ENCODE measurements at regions not wholly inside any gene's neighbourhood (a gene's known extent, or its start where the extent isn't known, plus 50 kb on each side); places are given as distances from the start of the nearest gene placed in this dataset.

GRCh38 chr5:111995701-111996100 is 238.7 kb upstream of the NREP start:
- no peaks in the 10 kb centered on the region for H3K36me3 ChIP-seq (replicated peaks; ENCODE audit: insufficient read depth, low read depth)
- no peaks in the 10 kb centered on the region for H3K9me2 ChIP-seq (replicated peaks; ENCODE audit: insufficient read depth)
- TF ChIP-seq CTCF (IDR thresholded peaks at IDR 0.05; ENCODE audit: poor library complexity) (no peak), EZH2phosphoT487 (IDR thresholded peaks at IDR 0.05; ENCODE audit: low read depth, severe bottlenecking, unreplicated experiment) (no peak), EZH2 (IDR thresholded peaks at IDR 0.05; ENCODE audit: borderline replicate concordance) (no peak)
- no peaks in the 10 kb centered on the region for H3K79me2 ChIP-seq
- no peak overlapping the region for H3K27ac ChIP-seq
- no peaks in the 10 kb centered on the region for H4K20me1 ChIP-seq (ENCODE audit: insufficient read depth, poor library complexity, severe bottlenecking)
- H3K9me3 ChIP-seq (ENCODE audit: low read depth) = no peaks in the 10 kb centered on the region
- H3K4me1 ChIP-seq (ENCODE audit: insufficient read depth) = no peaks in the 10 kb centered on the region
- no peak overlapping the region for H2AFZ ChIP-seq
- WGBS (ENCODE audit: low lambda C conversion rate, missing lambda C conversion rate) = 82% methylated on average over 4 of the region's 4 CpGs
- H3K4me3 ChIP-seq = no peak overlapping the region
- DNase-seq (ENCODE audit: low spot score) = no peak
- H3K27me3 ChIP-seq = no peaks in the 10 kb centered on the region
- H3K4me2 ChIP-seq = no peak overlapping the region

GRCh38 chr5:111993242-111993641 is 236.2 kb upstream of the NREP start:
- Histone ChIP-seq H3K4me3 (no peak overlapping the region), H3K9me3 (ENCODE audit: low read depth) (no peaks in the 10 kb centered on the region), H3K27ac (no peak overlapping the region), H3K79me2 (no peaks in the 10 kb centered on the region), H4K20me1 (ENCODE audit: insufficient read depth, poor library complexity, severe bottlenecking) (no peaks in the 10 kb centered on the region), H3K27me3 (no peaks in the 10 kb centered on the region), H3K9me2 (replicated peaks; ENCODE audit: insufficient read depth) (no peaks in the 10 kb centered on the region), H3K4me2 (no peak overlapping the region), H3K4me1 (ENCODE audit: insufficient read depth) (no peaks in the 10 kb centered on the region), H2AFZ (no peak overlapping the region), H3K36me3 (replicated peaks; ENCODE audit: insufficient read depth, low read depth) (no peaks in the 10 kb centered on the region)
- TF ChIP-seq CTCF (IDR thresholded peaks at IDR 0.05; ENCODE audit: poor library complexity) (no peak), EZH2phosphoT487 (IDR thresholded peaks at IDR 0.05; ENCODE audit: low read depth, severe bottlenecking, unreplicated experiment) (no peak), EZH2 (IDR thresholded peaks at IDR 0.05; ENCODE audit: borderline replicate concordance) (no peak)
- DNase-seq (ENCODE audit: low spot score) = no peak
- 80% methylated on average over 2 of the region's 2 CpGs for WGBS (ENCODE audit: low lambda C conversion rate, missing lambda C conversion rate)

DNA sequence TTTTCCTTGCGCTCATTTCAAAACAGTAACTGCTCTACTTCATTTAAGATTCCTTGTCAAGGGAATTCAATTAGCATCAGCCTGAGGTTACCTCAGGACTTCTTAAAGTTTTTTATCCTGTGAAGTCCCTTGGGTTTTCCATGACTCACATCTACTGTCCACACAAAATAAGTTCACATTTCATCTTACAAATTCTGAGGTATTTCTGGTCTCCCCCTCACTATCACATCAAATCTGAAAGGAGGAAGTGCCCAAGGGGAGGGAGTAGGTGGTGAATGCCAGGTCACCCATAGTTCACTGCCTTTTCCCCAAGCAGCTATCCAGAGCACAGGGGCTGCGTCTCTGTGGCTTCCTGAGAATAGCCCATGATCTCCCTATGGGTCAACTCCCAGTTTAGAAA is 227.1 kb upstream of the NREP start:
- Histone ChIP-seq H3K27ac (no peak overlapping the region), H3K4me1 (ENCODE audit: insufficient read depth) (no peaks in the 10 kb centered on the region), H3K9me2 (replicated peaks; ENCODE audit: insufficient read depth) (no peaks in the 10 kb centered on the region), H2AFZ (no peak overlapping the region), H3K4me3 (no peak overlapping the region), H3K79me2 (no peaks in the 10 kb centered on the region), H3K9me3 (ENCODE audit: low read depth) (no peaks in the 10 kb centered on the region), H3K36me3 (replicated peaks; ENCODE audit: insufficient read depth, low read depth) (no peaks in the 10 kb centered on the region), H4K20me1 (ENCODE audit: insufficient read depth, poor library complexity, severe bottlenecking) (no peaks in the 10 kb centered on the region), H3K27me3 (no peaks in the 10 kb centered on the region), H3K4me2 (no peak overlapping the region)
- WGBS (ENCODE audit: low lambda C conversion rate, missing lambda C conversion rate) = 71% methylated on average over 2 of the region's 2 CpGs
- TF ChIP-seq CTCF (IDR thresholded peaks at IDR 0.05; ENCODE audit: poor library complexity) = no peak
- TF ChIP-seq EZH2phosphoT487 (IDR thresholded peaks at IDR 0.05; ENCODE audit: low read depth, severe bottlenecking, unreplicated experiment) = no peak
- no peak for TF ChIP-seq EZH2 (IDR thresholded peaks at IDR 0.05; ENCODE audit: borderline replicate concordance)
- DNase-seq (ENCODE audit: low spot score) = no peak

DNA sequence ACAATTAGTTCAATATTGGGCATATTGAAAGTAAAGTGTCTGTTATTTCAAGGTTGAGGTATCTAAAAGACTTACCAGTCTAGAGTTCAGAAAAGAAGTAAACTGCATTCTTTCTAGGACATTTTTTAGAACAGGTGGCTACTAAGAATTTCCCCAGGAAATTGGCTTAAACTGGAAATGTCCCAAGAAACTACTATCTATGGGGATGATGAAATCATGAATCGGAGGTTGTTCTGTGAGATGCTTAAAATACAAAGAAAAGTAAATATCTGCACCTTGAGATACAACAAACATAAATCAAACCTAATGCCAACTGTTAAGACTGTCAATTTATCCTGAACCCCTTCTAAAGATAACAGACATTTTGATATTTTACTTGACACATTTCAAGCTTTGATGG is 226.5 kb upstream of the NREP start:
- Histone ChIP-seq H3K9me2 (replicated peaks; ENCODE audit: insufficient read depth) (no peaks in the 10 kb centered on the region), H3K36me3 (replicated peaks; ENCODE audit: insufficient read depth, low read depth) (no peaks in the 10 kb centered on the region), H3K79me2 (no peaks in the 10 kb centered on the region), H4K20me1 (ENCODE audit: insufficient read depth, poor library complexity, severe bottlenecking) (no peaks in the 10 kb centered on the region), H3K9me3 (ENCODE audit: low read depth) (no peaks in the 10 kb centered on the region), H3K4me2 (no peak overlapping the region), H3K4me3 (no peak overlapping the region), H3K27ac (no peak overlapping the region), H3K4me1 (ENCODE audit: insufficient read depth) (no peaks in the 10 kb centered on the region), H3K27me3 (no peaks in the 10 kb centered on the region), H2AFZ (no peak overlapping the region)
- no peak for DNase-seq (ENCODE audit: low spot score)
- TF ChIP-seq EZH2 (IDR thresholded peaks at IDR 0.05; ENCODE audit: borderline replicate concordance) = no peak
- WGBS (ENCODE audit: low lambda C conversion rate, missing lambda C conversion rate) = 58% methylated on average over 1 of the region's 1 CpG
